ENCODE measurements at regions not wholly inside any gene's neighbourhood (a gene's known extent, or its start where the extent isn't known, plus 50 kb on each side); places are given as distances from the start of the nearest gene placed in this dataset.

DNA sequence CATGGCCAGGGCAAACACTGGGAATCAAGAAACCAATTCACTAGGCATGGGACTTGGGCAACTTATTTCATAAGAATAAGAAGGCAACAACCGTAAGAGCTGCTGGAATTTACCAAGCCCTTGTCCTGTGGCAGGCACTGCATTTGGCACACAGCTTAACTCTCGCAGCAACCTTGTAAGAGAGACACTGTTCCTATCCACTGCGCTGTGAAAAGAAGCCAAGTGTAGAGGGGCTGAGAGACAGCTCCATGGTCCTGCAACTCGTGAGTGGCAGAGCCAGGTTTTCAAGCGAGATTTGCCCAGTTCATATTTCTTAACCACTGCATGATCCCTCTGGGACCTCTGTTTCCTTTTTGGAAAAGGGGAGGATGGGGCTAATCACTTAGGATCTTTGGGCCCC, 129.3 kb upstream of the STC2 start:
- no peaks in the 10 kb centered on the region for H3K9me3 ChIP-seq (ENCODE audit: severe bottlenecking)
- H3K36me3 ChIP-seq = no peaks in the 10 kb centered on the region
- no peak for DNase-seq
- TF ChIP-seq CTCF (IDR thresholded peaks at IDR 0.05; ENCODE audit: low read depth, low read length) = no peak
- peaks cover 88% of the 10 kb centered on the region for H3K27me3 ChIP-seq (ENCODE audit: insufficient read depth, low read depth, severe bottlenecking)
- no peak overlapping the region for H3K4me3 ChIP-seq (ENCODE audit: low read depth, low read length)
- H3K27ac ChIP-seq = no peak overlapping the region

DNA sequence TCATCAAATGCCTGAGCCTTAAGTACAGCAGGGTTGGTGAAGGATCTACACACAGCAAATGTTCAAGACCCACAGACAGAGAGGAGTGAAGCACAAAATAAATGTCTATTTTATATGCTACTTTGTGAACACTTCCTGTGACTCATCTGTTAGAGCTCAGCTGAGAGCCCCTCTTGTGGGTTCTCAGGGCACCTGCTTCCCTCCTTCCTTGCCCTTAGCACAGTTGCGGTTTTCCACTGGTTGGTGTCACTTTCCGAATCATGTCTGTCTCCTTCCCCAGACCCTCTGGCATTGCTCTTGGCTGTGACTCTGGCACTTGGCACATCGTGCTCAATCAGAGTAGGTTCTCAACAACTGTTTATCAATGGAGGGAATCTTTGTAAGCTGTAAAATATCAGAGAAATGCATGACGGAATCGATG, 128.5 kb upstream of the STC2 start:
- H3K36me3 ChIP-seq = no peaks in the 10 kb centered on the region
- H3K9me3 ChIP-seq (ENCODE audit: severe bottlenecking) = no peaks in the 10 kb centered on the region
- H3K27me3 ChIP-seq (ENCODE audit: insufficient read depth, low read depth, severe bottlenecking) = peaks cover 88% of the 10 kb centered on the region
- TF ChIP-seq CTCF (IDR thresholded peaks at IDR 0.05; ENCODE audit: low read depth, low read length) = no peak
- H3K27ac ChIP-seq = no peak overlapping the region
- H3K4me3 ChIP-seq (ENCODE audit: low read depth, low read length) = no peak overlapping the region
- no peak for DNase-seq

- Histone ChIP-seq H3K27ac (no peak overlapping the region), H3K9me3 (ENCODE audit: severe bottlenecking) (no peaks in the 10 kb centered on the region), H3K27me3 (ENCODE audit: insufficient read depth, low read depth, severe bottlenecking) (peaks cover 86% of the 10 kb centered on the region), H3K4me3 (ENCODE audit: low read depth, low read length) (no peak overlapping the region), H3K36me3 (no peaks in the 10 kb centered on the region)
- no peak for DNase-seq
- no peak for TF ChIP-seq CTCF (IDR thresholded peaks at IDR 0.05; ENCODE audit: low read depth, low read length)
Observed at GRCh38 chr5:173456181-173456580, 128.0 kb upstream of the STC2 start.

- TF ChIP-seq CTCF (IDR thresholded peaks at IDR 0.05; ENCODE audit: low read depth, low read length) = no peak
- peaks cover 3% of the 10 kb centered on the region for H3K9me3 ChIP-seq (ENCODE audit: severe bottlenecking)
- H3K27ac ChIP-seq = no peak overlapping the region
- H3K27me3 ChIP-seq (ENCODE audit: insufficient read depth, low read depth, severe bottlenecking) = peaks cover 86% of the 10 kb centered on the region
- no peak overlapping the region for H3K4me3 ChIP-seq (ENCODE audit: low read depth, low read length)
- DNase-seq = no peak
- H3K36me3 ChIP-seq = no peaks in the 10 kb centered on the region
Observed at GRCh38 chr5:173455599-173455957, 127.4 kb upstream of the STC2 start.

GRCh38 chr5:173454736-173455598, 126.8 kb upstream of the STC2 start:
- H3K27ac ChIP-seq = no peak overlapping the region
- DNase-seq = no peak

More at GRCh38 chr5:173454736-173455598, 126.8 kb upstream of the STC2 start:
- H3K9me3 ChIP-seq (ENCODE audit: severe bottlenecking) = peaks cover 3% of the 10 kb centered on the region
- TF ChIP-seq CTCF (IDR thresholded peaks at IDR 0.05; ENCODE audit: low read depth, low read length) = no peak
- no peaks in the 10 kb centered on the region for H3K36me3 ChIP-seq
- H3K27me3 ChIP-seq (ENCODE audit: insufficient read depth, low read depth, severe bottlenecking) = peaks cover 90% of the 10 kb centered on the region
- no peak overlapping the region for H3K4me3 ChIP-seq (ENCODE audit: low read depth, low read length)

All from WERI-Rb-1 (cell line).